Amniotic stem cell (primary cell): ENCODE measurements at regions not wholly inside any gene's neighbourhood (a gene's known extent, or its start where the extent isn't known, plus 50 kb on each side); places are given as distances from the start of the nearest gene placed in this dataset.
"Not testable (repeated sequence)": the region's sequence is repeated elsewhere in the genome, so short reads cannot be mapped to it uniquely, and the experiment has no call there.

ENCODE experiments used
- DNase-seq: peaks from one replicate; lab custom pipeline; 2025; lab: John Stamatoyannopoulos, UW

DNA sequence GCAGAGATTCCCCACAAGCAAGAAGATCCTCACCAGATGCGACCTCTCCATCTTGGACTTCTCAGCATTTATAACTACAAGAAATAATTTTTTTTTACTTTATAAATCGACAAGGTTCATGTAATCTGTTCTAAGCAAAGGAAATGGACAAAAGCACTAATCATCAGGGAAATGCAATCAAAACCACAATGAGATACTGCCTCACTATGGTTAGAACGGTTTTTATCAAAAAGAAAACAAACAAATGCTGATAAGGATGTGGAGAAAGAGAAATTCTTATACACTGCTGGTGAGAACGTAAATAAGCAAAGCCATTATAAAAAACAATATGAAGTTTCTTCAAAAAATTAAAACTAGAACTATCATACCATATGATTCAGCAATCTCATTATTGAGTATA, 1382.6 kb downstream of the ARAP2 start:
- no peak for DNase-seq

- no peak for DNase-seq
Measured at GRCh38 chr4:34878961-34879360, 1365.4 kb downstream of the ARAP2 start.

- DNase-seq = no peak
Measured at GRCh38 chr4:34880246-34880645, 1364.1 kb downstream of the ARAP2 start.

DNA sequence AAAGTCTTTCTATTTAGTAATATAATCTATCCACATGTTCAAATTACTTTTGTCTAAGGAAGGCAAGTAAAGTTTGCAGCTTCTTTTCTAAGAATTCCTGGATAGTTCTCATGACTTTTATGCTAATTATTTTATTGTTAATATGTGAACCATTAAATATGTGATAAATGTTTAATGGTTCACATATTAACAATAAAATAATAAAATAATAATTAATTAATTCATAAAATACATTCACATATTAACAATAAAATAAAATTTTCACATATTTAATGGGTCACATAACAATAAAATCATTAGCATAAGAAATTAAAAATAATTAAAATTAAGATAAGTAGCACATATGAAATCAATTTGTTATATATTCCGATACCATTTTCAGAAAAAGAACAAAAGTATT, 1352.4 kb downstream of the ARAP2 start:
- DNase-seq = no peak

- no peak for DNase-seq
Measured at GRCh38 chr4:34893382-34893781, 1350.9 kb downstream of the ARAP2 start.

GRCh38 chr4:34920032-34920431, 1324.3 kb downstream of the ARAP2 start:
- DNase-seq = no peak

GRCh38 chr4:34921391-34921790, 1322.9 kb downstream of the ARAP2 start:
- DNase-seq = no peak

- DNase-seq = no peak
Measured at GRCh38 chr4:34922325-34922724, 1322.0 kb downstream of the ARAP2 start.

DNA sequence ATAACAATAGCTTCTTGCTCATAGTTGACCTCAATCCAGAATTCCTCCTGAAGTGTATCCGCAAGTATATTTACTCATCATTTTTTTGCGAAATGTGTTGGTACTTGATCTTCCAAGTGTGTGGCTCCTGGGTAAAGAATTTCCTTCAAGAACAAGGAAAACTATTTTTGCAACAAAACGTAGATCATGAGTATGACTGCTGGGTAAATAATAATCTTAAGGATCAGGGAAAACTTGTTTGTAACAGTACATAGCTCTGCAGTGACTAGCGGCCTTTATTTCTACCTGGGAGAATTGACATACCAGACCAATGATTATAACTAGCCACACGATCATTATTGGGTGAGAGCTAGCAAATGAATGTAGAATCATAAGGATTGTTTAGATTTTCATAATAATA, 1311.7 kb downstream of the ARAP2 start:
- no peak for DNase-seq

DNA sequence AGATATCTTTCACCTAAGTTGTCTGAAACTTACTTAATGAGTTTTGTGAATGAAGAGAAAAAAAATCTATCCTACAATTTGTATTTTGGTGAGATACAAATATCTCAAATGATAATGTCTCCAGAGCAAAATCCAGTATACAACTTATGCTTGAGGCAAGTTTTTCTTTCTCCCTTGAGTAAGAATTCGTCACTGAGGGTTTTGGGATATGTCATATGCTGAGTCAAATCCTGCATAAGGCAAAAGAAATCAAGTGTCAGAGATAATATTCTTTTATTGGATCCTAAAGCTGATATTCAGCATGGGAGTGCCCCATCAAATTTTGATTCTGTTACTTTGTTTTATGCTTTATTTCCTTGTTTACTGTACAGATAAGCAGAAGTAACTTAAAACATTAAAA, 1308.6 kb downstream of the ARAP2 start:
- no peak for DNase-seq

DNA sequence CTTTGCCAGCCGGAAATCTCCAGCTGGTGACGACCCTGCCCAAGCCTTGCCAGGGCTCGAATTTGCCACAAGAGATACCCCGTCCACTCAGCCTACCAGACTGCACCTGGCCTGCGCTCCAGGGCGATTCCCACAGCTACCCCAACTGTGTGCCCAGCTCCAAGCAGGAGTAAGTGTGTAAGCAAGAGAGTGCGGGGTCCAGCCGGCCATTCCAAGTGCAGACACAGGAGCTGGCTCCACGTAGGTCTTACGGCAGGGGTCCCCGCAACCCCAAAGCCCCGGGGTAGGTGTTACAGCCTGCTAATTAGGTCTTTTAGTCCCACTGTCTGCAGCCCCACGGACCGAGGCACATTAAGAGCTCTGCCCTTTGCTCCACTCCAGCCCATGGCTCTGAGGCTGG, 1305.2 kb downstream of the ARAP2 start:
- DNase-seq = no peak

GRCh38 chr4:34943741-34944386, 1300.5 kb downstream of the ARAP2 start:
- DNase-seq = no peak

- DNase-seq = no peak
Measured at GRCh38 chr4:34950926-34951325, 1293.4 kb downstream of the ARAP2 start.

DNA sequence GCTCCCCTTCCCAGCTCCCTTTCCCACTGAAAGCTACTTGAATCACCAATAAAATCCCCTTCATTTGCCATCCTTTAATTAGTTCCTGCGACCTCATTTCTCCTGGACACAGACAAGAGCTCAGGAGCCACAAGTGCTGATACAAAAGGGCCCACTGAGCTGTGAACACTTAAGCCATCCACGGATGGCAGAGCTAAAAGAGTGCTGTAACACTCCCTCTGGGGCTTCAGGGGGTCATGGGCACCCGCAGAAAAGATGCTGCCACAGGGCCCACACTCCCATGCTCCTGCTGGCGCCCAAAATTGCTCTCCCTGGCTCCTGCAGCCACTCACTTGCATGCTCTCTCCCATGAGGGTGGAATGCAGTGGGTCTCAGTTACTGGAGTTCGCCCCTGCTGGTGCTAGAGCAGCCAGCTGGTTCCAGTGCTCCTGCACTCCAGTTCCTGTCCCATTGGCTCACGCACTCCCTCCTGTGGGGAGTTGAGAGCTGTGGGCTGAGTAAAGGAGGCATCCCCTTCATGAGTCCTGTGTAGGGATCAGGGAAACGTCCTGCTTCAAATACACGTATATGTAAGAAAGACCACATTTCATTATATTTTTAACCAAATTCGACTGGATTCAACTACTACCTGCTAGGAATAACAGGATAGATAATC, 1291.0 kb downstream of the ARAP2 start:
- no peak for DNase-seq

DNA sequence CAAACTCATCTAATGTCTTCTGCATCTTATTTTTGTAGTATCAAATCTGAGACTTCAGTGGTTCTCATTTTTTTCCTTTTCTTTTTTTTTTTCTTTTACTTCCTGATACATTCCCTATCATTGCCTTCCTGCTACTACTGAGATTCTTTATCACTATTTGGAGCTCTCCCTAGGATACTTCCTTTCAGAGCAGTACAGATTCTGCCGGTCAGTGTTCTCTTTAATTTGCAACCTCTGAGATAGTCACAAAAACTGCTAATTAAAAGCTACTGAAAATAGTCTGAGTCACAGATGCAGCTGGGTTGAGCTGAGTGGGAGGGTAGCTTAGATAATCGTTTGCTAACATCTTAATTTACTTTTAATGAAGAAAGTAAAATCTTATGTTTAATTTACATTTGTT, 1279.7 kb downstream of the ARAP2 start:
- no peak for DNase-seq

GRCh38 chr4:34972189-34972588, 1272.1 kb downstream of the ARAP2 start:
- no peak for DNase-seq

DNA sequence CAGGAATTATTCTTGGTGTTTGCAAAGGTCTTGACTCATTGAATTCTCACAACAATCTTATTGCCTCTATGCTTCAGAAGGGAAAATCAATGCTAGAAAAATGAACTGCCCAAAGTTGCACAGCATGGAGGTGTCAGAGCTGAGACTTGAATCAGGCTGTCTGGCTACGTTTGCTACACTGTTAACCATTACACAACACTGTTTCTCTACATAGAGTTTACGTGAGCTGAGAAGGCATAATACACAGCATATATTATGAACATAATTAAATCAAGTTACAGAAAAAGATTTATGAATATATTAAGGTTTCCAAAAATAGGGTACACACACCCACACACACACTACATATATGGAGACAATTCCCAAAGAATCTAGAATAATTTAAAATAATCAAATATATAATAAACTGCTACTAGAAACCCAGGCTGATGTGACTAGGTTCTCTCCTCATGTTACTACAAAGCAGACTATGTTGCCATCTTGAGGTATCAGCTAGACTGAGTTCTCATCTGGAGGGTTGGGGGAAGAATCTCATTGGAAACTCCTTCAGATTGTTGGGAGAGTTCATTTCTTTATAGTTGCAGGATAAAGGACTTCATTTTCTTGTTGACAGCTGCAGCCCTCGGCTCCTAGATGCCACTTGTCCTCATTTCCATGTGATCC, 1270.5 kb downstream of the ARAP2 start:
- no peak for DNase-seq

DNA sequence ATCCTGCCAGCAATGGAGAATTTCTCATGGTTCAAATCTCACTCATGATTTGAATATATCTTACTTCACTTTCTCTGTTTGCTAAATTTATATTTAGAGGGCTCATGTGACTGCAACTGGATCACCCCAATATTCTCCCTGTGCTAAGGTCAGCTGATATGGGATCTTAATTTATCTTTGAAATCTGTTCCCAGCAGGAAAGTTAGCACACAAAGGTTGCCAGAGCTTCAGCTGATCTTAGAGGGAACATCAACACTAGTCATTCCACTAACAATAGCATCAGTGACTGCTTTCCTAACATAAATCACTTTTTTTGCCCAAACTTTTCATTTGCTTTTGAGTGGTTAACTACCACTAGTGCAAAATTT, 1270.0 kb downstream of the ARAP2 start:
- DNase-seq = no peak

DNA sequence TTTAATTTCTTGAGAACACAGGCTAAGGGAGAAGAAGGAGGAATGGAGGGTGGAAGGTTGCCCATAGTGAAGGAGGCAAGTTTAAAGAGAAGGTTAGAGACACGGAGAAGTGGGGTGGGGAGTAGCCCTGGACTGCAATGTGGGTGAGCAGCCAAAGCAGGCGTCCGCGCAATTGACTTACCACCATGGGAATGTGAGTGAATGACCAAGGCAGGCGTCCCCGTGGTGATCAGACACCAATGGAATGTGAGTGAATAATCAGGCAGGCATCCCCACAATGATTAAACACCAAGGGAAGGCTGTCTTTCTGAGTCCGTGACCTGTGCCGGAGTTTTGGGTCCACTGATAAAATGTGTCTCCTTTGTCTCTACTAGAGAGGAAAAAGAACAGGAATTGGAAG, 1223.1 kb downstream of the ARAP2 start:
- DNase-seq = not testable (repeated sequence)

DNA sequence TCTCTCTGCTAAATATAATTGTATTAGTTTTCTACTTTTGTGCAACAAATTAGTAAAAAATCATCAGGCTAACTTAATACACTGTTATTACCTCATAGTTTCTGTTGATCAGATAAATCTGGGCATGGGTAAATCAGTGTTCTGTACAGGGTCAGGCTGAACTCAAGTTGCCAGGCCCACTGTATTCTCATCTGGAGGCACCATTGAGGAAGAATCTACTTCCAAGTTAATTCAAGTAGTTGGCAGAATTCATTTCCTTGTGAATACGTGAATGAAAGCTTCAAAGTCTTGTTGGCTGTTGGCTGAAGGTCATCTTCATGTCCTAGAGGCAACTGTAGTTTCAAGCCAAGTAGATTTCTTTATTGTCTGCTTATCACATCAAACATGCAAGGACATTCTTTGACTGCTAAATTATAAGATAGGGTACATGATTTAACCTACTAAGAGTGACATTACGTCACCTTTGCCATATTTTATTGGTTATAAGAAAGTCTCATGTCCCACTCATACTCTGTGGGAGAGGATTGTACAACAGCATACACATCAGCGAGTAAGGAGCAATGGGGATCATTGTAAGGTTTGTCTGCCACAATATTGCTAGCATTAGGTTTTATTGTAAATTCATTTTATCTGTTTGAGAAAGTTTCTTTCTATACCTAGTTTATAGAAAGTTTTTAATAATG, 1219.0 kb downstream of the ARAP2 start:
- DNase-seq = no peak

DNA sequence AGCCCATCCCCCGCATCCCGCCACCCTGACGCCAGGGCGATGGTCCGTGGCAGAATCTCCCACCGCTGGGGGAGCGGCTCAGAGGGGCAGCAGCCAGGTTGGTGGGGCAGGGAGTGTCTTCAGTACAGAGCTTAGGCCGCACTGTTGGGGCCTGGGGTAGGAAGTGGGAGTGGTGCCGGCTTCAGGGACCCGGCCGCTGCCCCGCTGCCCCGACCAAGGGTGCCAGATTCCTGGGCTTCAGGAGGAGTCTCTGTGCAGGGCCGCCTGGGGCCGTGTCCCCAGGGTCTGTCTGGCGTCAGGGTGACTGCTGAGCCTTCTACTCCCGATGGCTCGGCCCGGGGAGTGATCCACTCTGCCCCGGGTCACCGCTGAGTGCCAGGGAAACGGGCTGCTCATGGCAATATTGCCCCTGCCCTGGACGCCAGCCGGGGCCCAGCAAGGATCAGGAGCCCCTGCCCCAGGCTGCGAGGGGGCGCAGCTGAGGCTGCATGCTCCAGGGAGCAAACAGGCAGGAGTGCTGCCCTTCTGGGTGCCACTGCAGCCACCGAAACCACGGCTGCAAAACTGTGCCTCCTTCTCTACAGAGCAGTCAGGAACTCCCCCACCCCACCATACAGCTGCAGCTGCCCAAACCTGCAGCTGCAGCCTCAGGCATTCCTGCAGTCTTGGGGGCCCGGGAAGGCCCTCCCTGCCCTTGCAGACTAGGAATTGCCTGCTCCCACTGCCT, 1206.1 kb downstream of the ARAP2 start:
- no peak for DNase-seq

- DNase-seq = no peak
Measured at GRCh38 chr4:35038845-35039244, 1205.5 kb downstream of the ARAP2 start.
